ENCODE measurements at regions not wholly inside any gene's neighbourhood (a gene's known extent, or its start where the extent isn't known, plus 50 kb on each side); places are given as distances from the start of the nearest gene placed in this dataset.

DNA sequence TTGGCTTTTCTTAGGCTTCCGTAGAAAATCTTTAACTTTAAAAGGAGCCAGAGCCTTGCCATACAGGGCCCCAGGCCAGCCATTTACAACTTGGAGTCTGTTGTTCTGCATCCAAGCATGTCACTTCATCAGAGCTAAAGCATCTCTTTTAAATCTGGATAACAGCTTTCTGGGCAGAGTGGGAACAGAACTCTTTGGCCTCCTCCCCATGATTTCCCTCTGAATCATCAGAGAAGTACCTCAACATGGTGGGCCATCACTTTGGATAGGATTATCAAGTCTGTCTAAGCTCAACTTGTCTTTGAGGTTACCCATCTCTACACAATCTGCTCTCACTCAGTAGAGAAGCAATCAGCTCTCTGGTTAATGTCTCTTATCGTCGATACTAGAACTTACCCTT lies 170.9 kb downstream of the SLC6A15 start:
- intact Hi-C loops (cut with micrococcal nuclease), result no loop called here

DNA sequence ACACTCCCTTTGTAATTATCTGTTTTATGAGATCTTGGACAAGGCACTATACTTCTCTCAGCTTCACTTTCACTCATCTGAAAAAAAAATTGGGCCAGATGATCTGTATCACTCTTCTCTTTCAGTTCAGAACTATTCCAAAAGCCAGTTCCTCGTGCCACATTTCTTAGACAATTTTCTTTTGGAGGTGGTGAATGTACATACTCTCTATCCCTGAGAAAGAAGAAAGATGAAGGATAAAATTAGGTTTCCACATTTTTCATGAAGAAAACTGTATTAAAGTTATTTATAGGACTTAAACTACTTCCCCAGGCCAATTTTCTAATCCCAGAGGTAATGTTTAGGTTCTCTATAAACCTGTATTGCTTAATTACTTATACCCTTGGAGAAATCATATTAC lies 171.6 kb downstream of the SLC6A15 start:
- intact Hi-C loops (cut with micrococcal nuclease), result no loop called here

DNA sequence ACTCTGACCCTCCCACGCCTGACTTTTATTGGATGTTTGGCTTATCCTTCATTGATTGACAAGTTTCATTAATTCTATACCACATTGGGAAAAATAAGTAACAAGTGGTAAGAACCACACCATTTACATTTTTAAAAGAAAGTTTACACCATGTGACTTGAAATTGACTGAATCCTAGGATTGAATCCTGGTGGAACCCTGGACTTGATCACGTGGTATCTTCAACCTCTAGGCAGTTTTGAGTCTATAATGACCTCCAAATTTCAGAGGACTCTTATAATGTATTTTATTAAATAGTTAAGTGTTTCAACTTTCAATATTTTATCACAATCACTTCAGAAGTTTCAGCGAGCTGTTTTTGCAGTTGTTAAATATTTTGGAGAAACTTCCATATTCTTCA lies 172.0 kb downstream of the SLC6A15 start:
- intact Hi-C loops (cut with micrococcal nuclease), result no loop called here

DNA sequence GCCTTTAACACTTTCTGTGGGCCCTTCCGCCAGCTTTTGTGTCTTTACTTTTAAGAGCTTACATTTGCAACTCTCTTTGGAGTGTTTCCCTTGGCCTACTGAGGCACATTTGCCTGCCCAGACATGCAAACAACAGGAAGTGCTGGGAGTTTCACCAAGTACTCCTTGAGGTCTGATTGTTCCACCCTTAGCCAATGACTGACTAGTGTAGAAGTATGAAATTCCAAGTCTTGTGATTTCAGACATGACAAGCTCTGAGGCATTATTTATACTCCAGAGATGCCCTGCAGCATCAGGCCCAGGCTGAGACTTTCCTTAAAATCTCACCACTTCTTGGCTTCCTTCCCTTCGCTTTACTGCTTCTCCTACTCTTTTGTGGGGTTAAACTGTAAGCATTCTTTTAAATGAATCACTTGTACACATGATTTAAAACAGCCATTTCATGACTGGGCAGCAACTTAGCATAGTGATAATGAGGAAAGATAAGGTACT lies 174.1 kb downstream of the SLC6A15 start:
- intact Hi-C loops (cut with micrococcal nuclease), result no loop called here

DNA sequence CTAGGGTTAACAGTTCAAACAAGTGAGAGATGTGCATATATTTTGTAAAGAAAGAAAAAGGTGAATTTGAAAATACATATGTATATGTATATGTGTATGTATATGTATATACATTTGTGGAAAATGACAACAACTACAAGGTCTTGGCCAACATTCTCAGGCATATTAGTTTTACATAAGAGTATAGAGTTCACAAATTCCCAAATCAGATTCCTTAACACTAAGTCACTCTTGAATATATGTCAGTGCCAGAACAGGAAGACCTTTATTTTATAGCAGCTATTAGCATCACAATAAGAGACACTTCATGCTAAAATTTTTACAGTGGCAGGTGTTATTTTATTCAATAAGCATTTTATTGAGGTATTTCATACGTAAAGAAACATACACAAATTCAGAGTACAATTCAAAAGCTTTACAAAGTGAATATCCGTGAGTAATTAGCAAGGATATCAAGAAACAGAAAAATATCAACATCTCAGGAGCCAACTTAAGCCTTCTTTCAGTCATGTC lies 179.7 kb downstream of the SLC6A15 start:
- intact Hi-C loops (cut with micrococcal nuclease), result no loop called here

DNA sequence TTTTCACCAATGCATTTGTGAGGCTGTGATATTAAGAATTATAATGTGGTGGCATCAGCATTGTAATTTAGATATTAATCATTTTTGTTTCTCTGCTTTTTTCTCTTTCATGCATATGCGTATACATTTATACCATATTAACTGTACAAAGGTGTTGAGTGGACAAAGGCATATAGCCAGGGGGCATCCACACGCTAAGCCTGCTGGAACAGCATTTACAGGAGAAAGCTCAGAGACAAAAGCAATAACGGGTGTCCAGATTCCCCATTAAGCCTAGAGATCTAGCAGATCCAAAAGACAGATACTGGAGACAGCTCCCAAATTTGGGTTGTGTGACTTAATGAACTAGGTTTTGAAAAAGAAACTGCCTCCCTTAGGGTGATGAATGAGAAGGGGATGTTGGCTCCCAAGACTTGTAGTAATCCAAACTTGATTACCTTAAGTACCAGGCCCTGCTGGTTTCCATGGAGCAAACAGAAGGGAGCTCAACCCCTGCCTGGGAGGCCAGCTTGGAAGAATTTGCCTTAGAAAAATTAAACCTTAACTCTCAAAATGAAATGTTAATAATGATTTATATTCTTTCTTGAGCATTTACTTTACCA lies 181.9 kb downstream of the SLC6A15 start:
- intact Hi-C loops (cut with micrococcal nuclease), result no loop called here

DNA sequence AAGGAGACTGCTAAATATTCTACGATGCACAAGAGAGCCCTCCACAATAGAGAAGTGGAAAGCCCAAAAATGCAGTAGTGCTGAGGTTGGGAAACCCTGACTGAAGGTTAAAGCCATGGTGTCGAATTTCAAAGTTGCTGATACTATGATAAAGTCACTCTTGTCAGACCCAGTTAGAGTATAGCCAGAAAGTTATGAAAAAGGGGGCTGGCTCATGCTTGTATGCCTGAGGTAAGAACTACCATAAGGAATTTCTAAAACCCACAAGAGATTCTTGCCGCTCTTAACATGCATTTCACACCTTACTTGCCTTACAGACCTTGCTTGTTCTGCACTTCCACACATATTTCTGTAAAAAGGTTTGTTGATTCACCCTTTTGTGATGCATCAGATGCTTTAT lies 184.6 kb downstream of the SLC6A15 start:
- intact Hi-C loops (cut with micrococcal nuclease), result no loop called here

DNA sequence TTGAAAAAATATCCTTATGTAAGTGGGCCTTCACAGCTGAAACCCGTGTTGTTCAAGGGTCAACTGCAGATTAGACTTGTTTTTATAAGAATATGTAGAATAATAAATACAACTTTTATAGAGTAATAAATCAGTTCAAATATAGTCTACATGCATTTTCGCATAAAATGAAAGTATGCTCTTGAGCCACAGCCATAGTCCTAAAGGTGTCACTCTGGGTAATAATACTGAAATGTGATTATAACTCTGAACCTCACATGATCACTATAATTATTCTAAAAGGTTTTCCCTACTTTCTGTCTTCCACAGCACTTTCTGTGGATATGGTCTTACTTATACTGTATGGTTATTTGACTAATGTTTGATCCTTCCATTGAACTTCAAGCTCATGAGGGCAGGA lies 185.8 kb downstream of the SLC6A15 start:
- intact Hi-C loops (cut with micrococcal nuclease), result no loop called here

DNA sequence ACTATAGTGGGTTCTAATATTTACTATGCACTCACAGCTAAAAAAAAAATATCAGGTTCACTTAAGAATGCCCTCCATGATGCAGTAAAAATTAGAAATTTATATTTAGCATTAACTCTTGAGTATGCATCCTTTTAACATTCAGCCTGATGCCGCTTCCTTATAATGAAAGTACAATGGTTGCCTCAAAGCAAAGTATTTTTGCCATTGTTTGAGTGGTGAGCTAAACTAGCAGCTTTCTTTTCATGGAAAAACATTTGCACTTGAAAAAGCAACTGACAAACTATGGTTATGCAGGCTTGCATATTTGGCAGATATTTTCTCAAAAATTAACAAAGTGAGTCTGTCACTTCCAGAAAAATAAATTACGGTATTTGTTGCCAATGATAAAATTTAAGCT lies 188.6 kb downstream of the SLC6A15 start:
- intact Hi-C loops (cut with micrococcal nuclease), result no loop called here

DNA sequence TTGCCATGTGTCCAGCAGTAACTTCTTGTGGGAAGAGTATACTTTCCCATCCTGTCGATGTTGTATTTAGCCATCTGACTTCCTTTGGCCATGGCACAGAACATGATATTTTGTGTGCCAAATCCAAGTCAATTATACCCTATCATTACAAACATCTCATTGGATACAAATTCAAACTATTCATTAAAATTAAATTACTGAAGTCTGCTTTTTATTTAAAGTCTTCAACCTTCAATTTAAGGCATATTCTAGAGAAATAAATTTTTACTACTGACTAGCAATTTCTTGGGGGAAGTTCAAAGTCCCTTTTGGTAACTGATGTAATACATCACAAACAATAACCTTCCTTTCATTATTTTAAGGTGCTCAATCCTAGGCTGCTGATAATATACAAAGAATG lies 192.6 kb downstream of the SLC6A15 start:
- intact Hi-C loops (cut with micrococcal nuclease), result no loop called here

DNA sequence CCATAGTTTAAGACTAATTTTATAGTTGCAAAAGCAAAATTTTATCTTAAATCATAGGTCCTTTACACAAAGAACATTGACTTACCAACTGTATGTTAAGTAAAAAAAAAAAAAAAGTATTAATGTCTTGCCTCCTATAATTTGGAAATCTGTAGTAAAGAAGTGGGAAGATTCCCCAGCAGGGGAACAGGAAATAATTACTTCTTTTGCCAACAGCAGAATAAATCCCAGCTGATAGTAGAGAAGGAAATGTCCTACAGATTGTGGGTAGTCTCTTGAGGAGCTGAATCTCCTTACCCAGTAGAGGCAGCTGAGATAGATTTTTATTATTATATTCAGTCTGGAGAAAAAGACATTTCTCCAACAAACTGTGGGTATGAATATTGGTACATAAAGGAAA lies 193.7 kb downstream of the SLC6A15 start:
- intact Hi-C loops (cut with micrococcal nuclease), result no loop called here

DNA sequence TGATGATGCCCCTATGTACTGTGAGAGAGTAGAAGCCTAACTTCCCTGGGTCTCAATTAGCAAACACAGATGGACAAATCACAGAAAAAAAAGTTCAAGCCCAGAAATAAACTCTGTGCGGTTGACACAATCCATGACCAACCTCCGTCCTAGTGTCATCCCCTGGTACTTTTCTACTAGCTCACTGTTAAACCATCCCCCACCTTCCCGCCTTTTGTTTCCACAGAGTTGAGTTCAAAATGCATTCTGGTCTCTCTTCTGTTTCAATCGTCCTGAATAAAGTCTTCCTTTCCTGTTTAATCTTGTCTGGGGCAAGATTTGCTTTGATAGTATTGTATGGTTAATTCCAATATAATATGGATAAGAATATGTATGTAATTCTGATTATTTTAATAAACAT lies 199.9 kb downstream of the SLC6A15 start:
- intact Hi-C loops (cut with micrococcal nuclease), result no loop called here

DNA sequence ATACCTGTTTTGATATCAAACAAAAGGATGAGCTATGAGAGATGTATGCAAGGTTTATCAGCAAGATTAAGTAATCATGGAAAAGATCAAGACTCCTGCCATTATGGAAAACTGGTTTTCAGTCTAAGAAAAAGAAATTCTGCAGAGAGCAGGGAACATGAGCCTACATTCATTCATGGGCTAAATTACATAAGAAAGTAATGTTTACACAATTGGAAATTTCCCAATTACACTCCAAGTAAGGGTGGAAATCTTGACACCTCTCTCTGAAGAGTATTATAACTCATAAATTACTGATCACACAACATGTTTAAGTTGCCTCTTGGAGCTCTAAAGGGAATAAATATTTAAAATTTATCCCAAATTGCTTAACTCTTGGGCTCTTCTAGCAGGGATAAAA lies 206.2 kb downstream of the SLC6A15 start:
- intact Hi-C loops (cut with micrococcal nuclease), result no loop called here

DNA sequence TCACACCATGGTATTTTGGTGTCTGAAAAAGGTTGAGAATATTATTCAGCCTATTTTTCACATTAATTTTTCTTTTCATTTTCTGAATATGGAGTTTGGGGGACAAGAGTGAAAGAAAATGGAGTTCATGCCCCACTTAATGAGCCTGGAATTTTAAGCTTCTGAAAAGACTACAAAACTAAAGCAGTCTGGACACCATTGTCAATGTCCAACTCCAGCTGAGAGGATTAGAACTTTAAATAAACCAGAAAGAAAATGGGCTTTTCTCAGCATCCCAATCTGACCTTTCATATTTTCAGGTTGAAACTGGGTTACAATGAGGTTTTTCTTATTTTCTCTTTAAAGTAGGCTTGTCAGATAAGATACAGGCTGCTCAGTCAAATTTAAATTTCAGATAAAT lies 207.7 kb downstream of the SLC6A15 start:
- intact Hi-C loops (cut with micrococcal nuclease), result no loop called here

DNA sequence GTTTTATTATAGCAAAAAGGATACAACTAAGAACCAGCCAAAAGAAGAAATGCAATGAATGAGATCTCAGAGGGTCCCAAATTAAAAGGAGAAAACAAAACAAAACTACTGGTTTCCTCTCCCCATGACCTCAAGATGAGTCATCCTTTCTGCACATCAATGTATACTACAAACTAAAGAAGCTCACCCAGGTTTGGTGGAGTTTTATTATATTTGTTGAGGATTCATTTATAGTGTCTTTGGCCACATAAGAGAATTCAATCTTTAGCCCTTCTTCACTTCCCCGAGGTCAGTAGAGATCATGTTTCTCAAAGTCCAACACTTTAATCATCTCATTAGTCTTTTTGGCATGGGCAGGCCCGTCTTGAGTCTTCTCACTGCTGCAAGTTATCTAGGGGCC lies 210.6 kb downstream of the SLC6A15 start:
- intact Hi-C loops (cut with micrococcal nuclease), result no loop called here

DNA sequence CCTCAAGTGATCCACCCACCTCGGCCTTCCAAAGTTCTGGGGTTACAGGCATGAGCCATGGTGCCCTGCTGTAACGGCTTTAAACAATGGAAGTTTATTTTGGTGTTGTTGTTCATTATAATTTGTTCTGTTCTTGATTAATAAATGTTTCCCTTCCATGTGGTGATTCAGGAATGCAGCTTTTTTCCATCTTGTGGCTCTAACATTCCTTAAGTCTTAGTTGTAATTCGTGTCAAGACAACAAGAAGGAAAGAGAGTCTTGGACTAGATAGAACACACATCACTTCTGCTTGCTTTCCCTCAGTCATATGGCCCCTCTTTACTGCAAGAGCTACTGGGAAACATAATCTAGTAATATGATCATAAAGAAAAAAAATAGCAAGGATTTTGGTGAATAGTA lies 211.6 kb downstream of the SLC6A15 start:
- intact Hi-C loops (cut with micrococcal nuclease), result no loop called here

DNA sequence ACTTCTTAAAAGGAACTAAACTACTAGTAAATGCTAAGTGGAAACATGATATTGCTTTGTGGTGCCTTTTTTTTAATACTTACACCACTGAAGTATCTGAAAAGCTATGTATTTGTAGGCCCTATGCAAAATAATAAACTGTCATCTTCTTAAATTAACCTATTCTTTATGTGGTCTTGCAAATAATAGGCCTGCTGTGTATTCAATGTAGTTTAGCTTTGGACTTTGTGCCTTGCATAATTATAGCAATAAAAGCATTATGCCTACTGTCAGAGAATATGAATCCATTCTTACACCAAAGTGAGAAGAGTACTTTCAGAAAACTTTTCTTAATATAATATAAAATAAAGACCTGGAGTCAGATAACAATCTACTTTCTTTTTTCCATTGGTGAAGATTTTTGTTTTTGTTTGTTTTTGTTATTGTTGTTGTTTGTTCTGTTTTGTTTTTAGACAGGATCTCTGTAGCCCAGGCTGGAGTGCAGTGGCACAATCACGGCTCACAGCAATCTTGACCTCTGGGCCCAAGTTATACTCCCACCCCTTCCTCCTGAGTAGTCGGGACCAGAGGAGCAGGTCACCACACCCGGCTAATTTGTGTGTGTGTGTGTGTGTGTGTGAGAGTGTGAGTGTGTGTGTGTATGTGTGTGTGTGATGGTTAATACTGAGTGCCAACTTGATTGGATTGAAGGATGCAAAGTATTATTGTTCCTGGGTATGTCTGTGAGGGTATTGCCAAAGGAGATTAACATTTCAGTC lies 213.8 kb downstream of the SLC6A15 start:
- intact Hi-C loops (cut with micrococcal nuclease), result no loop called here

DNA sequence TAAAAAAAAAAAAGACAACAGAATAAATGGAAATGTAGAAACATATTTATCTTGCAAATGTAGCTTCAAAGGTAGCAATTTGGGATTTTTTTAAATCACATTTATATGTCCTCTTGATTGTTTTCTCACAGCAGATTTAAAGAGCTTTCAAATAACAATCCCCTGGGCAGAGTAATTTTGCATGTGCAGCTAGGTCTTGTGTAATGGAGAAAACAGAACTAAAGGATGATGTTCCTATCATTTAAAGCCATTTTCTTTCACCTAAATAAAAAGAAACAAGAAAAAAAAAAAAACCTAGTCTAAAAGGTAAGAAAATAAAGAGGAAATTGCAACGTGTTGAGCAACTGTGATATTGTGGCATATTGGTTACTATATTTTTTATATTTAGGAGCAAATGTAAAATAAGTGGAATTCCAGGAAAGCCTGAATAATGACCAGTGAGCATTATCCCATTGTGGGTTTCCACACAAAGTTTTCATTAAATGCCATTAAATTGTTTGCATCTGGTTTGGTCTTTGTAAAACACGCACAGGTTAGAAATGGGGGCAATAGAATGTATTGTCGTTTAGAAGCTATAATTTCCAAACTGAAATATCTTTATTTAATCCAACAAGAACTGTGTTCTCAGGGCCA lies 215.6 kb downstream of the SLC6A15 start:
- intact Hi-C loops (cut with micrococcal nuclease), result no loop called here

DNA sequence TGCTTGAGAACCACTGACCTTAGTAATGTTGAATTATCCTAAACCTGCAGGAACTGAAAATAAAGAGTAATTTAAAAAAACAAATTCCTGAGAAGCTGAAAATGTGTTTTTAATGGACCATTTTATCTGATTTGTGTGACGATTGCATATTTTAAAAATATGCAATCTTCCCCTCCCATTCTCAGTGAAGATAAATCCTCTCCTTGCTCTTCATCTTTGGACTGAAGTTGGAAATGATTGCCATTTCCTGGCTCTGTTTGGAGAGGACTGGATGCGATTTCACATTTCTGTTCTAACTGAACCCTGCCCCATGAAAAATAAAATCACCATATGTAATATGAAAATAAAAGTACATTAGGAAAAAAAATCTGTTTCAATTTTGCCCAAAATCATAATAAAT lies 216.3 kb downstream of the SLC6A15 start:
- intact Hi-C loops (cut with micrococcal nuclease), result no loop called here

DNA sequence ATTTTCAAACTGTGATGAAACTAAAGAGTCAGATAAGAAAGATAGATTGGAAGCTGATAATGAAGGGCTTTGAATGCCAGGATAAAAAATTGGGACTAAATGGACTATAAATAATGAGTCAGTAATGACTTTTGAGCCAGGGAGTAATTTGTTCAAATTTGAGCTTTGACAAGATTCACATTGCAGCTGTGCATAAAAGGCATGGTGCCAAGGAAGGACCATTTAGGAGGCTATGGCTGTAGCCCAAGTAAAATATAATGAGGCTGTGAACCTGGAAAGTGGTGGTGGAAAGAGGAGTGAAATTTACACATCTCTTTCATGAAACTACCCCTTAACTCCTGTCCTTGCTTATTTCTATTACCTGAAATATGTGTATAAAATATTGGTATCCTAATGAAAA lies 218.5 kb downstream of the SLC6A15 start:
- intact Hi-C loops (cut with micrococcal nuclease), result loop anchor here (5.0 kb wide), 1 partner anchor 1283 kb away; no protein-coding TSS in a partner anchor

DNA sequence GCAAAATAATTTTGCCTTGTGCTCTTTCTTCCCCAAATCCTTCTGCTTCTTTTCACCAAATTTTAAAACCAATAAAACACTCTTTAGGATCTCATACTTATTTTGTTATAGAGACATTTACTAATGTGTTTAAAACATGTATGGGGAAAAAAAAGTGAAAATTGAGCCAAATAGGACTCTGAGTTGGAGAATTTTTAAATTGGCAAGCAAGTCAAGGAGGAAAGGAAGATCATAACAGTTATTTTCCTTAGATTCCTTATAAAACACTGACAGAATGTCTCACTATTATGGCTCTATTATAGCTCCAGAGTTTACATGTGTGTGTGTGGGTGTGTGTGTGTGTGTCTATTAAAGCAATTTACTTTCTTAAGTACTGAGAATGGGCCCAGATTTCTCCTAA lies 220.5 kb downstream of the SLC6A15 start:
- intact Hi-C loops (cut with micrococcal nuclease), result loop anchor here (5.0 kb wide), 1 partner anchor 1285 kb away; no protein-coding TSS in a partner anchor

DNA sequence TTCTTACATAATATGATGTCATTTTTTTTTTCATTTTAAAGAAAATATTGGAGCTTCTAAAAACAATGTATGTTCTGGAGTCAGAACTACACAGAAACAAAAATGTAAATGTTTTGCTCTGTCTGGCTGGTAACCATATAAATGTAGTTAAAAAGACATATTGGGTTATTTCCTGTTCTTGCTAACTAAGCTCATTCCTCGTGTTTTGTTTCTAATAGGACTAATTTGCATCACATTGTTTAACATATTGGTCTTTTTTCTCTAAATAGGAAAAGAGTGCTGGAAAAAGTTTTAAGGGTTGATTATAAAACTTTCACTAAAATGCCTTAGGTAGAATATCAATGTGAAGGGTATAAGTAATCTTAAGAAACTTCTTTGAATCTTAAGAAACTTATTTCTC lies 221.3 kb downstream of the SLC6A15 start:
- intact Hi-C loops (cut with micrococcal nuclease), result loop anchor here (5.0 kb wide), 1 partner anchor 1286 kb away; no protein-coding TSS in a partner anchor
